GM19397 (cell line): ENCODE measurements at regions not wholly inside any gene's neighbourhood (a gene's known extent, or its start where the extent isn't known, plus 50 kb on each side); places are given as distances from the start of the nearest gene placed in this dataset.

Experiments
- ATAC-seq: cut with Tn5 transposase; IDR thresholded peaks from one replicate; pipeline ENCODE4 v1.9.1; 2021; ENCODE audit warnings: mild to moderate bottlenecking, moderate library complexity; ENCODE audit not compliant: unreplicated experiment

DNA sequence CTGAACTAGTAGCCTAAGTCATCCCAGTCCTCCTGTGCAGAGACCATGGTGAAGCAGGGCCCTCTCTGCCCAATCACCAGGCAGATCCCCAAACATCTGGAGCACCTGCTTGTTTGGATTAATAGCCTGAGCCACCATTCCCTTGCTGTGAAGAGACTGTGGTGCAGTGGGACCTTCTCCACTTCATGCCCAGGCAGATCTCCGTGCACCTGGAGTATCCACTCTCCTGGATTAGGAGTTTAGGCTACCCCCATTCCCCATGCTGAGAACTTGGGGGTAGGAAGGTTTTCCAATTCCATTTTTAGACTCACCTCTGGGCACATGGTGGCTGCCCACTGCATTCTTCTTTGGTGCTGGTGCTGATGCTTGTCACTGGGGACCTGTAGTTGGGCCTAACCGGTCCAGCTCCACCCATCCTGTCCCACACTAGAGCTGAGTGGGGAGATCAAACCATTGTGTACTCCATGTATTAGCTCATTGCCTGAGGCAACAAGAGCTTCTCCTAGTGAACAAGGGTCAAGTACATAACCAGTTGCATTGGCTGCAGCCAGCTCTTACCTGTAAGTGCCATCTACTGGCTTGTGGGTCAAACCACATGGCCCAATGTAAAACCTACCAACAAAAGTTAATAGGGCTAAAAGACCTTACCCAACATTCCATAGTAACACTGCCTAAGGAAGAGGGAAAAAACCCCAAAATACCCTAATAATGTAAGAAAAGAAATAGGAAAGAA, 382.5 kb upstream of the CBLB start:
- no peak for ATAC-seq

DNA sequence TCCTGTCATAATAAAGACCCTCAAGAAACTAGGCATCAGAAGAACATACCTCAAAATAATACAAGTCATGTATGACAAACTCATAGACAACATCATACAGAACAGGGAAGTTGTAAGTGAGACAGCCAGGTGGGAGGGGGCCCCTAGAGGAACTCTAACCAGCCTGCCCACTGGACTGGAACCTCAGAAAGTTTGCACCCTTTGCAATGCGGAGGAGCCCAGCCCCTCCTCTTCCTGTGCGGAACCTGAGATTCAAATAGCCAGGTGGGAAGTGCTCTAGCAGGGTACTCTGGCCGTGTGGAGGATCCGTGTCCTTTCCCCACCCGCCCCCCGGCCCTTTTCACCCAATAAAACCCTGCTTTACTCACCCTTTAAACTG, 387.0 kb upstream of the CBLB start:
- peak; percentile 95 for ATAC-seq

DNA sequence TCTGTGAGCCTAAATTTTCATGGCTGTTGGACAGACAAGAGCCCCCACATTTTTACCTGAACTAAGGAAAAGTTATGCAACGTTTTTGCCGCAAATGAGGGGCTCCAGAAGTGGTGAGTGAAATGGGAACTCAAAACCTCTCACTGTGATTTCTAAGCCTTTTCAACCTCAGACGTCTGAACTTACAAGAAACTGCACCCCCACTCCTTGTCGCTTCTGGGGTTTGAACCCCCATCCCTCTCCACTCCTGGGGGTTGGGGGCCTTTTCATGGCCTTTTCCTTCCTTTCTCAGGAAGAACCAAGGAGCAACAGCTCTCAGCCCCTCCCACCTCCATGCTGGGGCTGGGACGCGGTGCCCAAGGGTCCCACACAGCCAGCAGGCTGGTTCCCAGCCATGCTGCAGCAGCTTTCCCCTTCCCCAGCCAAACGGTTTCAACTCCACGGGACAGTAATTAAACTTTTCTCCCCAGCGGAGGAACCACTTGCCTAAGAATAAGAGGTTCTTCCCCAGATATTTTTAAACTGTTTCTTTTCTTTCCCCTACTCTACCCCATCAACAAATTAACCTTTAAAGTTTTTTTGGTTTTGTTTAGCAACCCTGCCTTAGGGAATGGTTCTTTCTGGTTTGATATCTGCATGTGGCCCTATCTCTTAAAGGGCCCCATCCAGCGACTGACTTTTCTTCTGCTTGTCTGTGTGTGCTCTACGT, 387.6 kb upstream of the CBLB start:
- ATAC-seq = peak; percentile 27

DNA sequence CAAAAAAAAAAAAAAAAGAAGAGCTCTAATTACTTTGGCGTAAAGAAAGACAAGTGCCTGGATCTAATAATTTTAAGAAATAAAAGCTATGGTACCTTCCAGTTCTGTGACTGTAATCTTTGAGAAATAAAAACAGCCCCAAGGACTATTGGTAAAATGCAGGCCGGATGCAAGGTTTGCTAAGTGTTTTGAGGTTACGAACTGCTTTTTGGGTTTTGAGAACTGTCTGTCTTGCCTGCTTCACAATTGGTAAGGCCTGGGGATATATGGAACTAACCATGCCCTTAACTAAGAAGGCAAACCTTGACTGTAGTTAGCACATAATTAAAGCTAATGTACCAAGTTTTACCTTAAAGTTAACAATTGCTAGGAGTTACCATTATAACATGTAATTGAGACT, 388.4 kb upstream of the CBLB start:
- ATAC-seq = no peak

DNA sequence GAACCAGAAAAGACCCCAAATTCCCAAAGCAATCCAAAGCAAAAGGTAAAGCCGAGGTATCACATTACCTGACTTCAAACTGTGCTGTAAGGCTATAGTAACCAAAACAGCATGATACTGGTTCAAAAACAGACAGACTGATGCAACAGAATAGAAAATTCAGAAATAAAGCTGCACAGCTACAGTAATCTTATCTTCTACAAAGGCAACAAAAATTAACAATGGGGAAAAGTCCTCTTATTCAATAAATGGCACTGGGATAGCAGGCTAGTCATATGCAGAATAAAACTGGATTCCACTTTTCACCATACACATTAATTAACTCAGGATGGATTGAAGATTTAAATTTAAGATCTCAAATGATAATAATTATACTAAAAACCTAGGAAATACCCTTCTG, 392.6 kb upstream of the CBLB start:
- ATAC-seq = no peak

DNA sequence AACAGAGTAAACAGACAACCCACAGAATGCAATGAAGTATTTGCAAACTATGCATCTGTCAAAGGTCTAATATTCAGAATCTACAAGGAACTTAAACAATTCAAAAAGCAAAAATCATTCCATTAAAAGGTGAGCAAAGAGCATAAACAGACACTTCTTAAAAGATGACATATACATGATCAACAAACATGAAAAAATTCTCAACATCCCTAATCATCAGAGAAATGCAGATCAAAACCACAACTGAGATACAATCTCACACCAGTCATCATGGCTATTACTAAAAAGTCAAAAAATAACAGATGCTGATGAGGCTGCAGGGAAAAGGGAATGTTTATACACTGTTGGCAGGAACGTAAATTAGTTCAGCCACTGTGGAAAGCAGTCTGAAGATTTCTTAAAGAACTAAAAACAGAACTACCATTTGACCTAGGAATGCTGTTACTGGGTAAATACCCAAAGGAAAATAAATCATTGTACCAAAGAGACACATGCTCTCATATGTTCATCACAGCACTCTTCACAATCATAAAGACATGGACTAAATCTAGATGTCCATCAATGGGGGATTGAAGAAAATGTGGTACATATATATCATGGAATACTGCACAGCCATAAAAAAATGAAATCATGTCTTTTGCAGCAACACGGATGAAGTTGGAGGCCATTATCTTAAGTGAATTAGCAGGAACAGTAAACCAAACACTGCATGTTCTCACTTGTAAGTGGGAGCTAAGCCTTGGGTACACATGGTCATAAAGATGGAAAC, 393.3 kb upstream of the CBLB start:
- ATAC-seq = no peak

DNA sequence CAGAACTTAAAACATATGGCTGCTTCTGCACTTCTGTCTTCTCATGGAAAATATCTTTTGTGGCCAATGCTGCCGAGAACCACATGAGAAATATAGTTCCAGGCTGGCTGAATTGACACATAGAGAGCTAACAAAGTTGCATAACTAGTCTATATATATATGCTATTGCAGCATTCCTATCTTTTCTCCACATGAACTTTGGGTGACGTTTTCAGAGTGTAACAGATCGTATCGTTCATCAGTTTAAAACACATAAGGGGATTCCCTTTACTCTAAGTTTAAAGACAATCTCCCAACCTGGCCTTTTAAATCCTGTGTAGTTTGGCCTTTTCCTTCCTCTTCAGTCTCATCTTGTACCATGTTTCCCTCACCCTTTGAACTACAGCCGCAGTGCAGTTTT, 394.2 kb upstream of the CBLB start:
- ATAC-seq = no peak

DNA sequence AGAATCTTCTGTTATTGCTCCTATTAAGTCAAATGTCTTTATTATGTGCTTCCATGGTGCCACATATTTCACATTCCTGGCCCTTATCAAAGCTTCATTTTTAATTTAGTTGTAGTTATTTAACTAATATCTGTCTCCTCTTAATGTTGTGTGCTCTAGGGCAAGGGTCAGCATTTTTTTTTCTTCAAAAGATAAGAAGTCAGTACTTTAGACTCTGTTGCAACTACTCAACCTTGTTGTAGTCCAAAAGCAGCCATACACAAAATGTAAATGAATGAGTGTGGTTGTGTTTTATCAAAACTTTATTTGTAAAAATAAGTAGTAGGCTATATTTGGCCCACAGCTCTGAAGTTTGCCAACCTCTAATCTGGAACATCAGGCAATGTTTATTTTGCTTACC, 394.7 kb upstream of the CBLB start:
- no peak for ATAC-seq

DNA sequence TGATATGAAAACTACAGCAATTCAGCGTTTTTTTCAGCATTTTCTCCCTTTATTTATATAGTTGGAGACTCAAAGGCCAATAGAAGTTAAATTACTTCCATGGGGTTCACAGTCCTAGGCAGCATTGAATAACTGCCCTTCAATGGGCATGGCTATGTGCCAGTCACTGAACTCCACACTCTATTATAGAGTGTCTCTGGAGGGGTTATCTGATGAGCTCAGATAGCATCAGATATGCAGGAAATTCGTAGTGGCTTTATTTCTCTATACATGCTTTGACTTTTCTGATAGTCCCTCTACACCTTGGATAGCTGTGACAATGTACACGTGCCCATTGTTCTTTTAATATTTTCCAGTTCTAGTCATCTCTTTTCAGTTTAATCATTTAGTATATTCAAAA, 396.9 kb upstream of the CBLB start:
- no peak for ATAC-seq

DNA sequence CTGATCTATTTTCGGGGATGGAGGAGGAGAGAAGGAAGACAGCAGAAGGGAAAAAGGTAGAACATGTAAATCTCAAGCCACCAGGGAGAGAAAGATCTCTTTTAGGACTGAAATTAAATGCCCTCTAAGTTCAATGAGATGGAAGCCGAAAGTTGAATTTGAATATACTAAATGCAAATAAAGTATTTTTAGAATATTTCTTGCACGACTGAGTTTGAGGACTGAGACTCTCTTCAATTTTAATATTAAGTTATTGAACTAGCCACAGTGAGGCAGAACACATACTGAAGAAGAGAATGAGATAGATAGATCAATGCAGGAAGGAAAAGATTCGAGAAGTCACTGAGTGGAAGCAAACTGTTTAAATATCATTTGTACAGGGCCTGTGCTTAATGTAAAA, 399.9 kb upstream of the CBLB start:
- ATAC-seq = no peak

DNA sequence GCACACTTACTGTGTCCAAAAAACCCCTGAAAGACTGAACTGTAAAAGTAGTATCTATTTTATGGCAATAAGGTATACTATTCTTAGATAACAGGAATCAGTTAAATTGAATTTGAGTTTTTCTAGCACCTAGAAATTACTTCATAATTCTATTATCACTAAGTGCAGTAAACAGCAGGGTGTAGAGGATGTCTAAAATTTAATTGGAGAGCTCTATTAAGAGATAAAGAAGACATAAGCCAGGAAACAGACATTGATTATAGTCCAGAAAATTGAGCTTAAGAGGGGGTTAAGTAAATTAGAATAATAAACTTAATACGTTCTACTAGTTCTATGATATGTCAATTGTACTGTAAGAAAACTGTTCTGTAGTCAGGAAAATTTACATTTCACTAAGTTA, 403.5 kb upstream of the CBLB start:
- ATAC-seq = no peak

DNA sequence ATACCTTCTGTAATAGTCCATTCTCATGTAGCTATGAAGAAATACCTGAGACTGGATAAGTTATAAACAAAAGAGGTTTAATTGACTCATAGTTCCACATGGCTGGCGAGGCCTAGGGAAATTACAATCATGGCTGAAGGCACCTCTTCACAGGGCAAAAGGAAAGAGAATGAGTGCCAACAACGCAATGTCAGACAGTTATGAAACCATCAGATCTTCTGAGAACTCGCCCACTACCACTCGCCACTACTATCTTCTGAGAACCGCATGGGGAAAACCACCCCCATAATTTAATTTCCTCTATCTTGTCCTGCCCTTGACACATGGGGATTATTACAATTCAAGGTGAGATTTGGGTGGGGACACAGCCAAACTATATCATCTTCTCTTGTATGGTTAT, 406.8 kb upstream of the CBLB start:
- no peak for ATAC-seq

DNA sequence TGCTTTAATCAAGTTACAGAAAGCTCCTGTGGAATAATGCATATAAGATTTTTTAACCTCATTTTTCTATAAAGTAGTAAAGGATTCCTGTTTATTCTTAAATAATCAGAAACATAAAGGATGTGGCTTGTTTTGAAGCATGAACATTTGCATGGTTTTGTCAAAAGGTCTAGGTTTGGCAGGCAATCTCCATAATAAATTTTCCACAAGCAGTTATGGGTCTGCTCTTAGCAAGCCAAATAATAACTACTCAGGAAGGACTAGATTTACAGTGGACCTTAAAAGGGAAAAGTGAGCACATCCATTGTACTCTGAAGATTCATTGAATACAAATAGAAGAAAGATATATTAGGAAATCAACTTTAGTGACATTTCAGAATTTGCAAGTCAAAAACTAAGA, 407.3 kb upstream of the CBLB start:
- ATAC-seq = no peak

DNA sequence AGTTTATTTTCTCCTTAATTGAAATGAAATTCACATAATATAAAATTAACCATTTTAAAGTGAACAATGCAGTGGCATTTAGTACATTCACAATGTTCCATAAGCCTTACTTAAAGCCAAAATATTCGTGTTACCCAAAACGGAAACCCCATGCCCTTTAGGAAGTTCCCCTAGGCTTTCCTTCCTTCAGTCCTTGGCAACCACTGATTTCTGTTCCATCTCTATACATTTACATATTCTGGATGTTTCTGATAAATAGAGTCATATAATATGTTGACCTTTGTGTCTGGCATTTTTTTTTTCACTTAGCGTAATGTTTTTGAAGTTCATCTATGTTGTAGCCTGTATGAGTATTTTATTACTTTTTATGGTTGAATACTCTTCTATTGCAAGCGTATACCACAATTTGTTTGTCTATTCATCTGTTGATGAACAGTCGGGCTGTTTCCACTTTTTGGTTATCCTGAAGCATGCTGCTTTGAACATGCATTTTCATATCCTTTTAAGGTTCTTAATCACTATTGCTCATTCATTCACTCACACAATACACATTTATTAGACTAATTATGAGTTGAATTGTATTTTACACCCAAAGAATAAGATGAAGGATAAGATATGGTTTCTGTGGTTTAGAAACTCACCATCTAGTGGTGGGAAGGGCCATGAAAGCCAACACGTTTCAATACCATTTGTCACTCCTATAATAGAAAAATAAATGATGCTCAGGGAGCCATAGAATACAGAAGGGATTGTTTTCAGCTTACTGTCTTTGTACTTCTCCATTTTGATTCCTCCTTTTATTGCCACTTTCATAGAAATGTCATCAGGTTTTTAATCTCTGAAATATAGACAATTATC, 408.2 kb upstream of the CBLB start:
- ATAC-seq = no peak

DNA sequence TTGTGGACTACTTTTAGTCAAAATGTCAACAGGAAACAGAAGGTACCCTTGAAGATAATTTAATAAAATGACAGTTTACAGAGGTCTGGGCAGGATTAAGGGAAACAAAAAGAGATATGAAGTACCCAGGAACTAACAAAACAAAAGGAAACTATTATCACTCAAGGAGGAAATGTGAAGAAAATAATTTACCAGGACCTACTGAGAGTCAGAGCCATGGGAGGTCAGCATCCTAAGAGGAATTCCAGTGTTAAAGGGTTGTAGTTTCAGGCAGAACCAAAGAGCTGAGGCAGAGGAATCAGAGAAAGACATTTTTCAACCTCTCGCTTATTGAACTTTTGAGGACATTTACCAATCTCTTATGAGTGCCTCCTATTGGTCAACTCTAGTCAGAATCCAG, 408.9 kb upstream of the CBLB start:
- ATAC-seq = no peak

DNA sequence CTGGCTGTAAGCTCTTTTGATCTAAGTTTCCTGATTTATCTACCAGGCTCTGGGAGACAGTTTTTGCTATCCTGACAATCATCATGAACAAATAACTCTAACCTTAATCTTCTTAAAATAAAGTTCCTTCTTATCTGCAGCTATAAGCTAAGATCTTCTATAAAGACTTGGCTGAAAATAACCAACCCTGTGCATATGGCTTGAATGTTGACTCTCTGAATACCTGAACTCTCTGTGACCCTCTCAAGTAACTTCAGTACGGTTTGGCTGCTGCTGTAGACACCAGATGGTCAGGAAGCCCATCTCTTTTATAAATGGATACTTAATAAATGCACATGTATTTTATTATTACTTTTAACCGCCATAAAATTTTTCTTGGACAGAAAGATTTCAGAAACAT, 412.4 kb upstream of the CBLB start:
- no peak for ATAC-seq

DNA sequence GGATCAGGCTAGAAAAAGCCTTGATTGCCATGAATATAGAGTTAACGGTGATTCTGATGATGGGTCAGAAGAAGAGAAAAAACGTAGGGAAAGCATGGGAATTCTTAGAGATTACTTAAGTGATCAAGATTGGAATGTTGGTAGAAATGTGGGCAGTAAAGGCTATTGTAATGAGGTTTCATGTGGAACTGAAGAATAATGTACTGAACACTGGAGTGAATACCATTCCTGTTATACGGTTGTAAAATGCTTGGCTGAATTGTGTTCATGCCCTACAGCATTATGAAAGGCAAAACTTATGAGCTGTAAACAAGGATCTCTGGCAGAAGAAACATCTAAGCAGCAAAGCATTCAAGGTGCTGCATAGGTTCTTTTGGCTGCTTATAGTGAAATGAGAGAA, 414.1 kb upstream of the CBLB start:
- ATAC-seq = no peak

DNA sequence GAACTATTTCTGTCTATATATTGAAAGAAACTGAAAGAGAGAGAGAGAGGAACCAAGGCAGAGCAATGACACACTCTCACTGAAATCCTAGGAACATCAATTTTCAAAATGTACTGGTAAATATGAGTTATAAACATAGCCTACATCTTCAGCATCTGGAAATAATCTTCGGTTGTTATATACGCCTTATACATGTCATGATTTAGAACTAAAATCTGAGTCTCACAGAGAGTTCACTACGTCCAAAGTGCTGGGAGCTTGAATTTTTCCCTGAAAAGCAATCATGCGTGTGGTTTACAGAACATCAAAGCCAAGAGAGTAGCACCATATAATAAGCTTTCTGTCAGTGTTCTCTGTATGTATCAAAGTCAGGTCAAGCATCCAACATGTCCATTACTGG, 420.0 kb upstream of the CBLB start:
- no peak for ATAC-seq

DNA sequence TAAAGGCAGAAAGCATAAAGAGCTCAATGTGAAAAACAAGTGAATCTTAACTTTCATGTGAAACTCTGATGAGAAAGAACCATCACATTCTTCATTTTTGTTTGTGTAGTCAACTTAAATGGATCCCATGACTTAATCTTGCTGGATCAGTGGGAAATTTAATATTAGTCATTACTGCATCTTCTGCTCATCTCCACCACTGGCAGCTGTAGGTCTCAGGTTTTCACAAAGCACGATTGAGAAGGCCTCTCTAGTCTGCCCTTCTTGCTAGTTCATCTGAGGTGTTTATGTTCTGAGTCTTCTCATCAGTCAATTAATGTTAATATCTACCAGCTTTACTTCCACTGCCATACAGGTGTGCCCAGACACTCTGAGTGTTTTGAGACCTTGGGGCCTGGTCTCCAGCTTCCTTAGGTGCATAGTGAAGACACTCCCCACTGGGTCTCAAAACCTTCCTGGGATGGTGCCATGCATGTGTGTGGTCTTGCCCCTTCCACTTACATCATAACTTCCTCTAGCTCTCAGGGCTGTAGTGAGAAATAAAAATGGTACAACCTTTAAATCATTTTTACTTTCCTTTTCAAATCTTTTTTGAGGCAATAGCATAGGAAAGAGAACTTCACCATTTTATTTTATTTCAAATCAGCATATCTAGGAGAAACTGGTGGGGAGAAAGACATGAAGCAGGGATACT, 421.6 kb upstream of the CBLB start:
- ATAC-seq = no peak

DNA sequence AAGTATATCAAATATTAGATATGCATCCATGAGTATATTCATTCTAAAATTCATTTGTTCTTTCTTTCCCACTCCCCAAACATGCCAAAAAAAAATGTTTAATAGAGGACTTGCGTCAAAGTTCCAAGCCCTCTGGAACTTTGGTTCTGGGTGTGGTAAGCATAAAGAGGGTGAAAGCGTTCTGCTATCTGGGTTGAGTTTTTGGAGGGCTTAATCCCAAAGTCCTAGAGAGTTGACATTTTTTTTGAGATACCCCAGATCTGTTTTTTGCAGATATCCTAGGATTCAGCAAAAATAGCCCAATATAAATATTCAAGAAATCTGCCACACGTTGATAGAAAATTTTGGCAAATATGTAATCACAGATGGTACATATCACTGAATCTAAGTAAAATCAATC, 424.3 kb upstream of the CBLB start:
- no peak for ATAC-seq

DNA sequence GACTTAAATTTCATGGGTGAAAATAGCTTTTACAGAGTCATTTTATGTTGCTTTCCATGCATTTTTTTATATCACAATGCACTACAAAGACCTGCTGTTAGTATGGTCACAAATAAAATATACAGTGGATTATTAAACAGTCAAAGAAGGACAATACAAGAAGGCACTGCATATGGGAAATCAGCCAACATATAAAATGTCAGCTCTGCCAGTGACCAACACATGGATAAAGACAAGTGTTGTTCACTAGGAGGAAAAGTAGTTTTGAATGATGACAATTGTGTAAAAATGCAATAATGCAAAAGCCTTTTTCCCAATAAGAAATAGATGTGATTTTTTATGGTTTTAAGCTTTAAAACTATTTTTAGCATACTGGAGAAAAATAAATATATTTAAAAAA, 425.3 kb upstream of the CBLB start:
- ATAC-seq = no peak
